ENCODE measurements at regions not wholly inside any gene's neighbourhood (a gene's known extent, or its start where the extent isn't known, plus 50 kb on each side); places are given as distances from the start of the nearest gene placed in this dataset.

DNA sequence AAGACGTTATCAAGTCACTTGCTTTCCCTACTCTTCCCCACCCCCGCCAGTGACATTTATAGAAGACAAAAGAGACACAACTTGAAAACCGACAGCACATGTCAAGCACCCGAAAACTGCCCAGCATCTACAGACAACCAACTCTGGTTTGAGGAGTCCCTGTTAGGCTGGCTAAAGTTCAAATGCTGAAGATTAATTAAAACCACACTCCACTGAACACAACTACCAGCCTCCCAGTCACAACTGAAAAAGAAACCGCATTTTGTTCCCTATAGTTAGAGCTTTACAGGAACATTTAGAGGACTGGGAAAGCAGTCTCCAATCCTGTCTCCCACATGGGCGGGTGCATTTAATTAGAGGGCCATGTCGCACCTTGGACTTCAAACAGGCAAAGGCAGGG is 73.0 kb upstream of the COX10 start:
- Histone ChIP-seq H3K36me3 (no peaks in the 10 kb centered on the region), H3K27me3 (no peaks in the 10 kb centered on the region), H3K9me3 (no peaks in the 10 kb centered on the region), H3K4me1 (no peaks in the 10 kb centered on the region), H3K4me3 (replicated peaks in 1 of 3) (no peak overlapping the region), H3K27ac (no peak overlapping the region)
- TF ChIP-seq, protein P1, sequence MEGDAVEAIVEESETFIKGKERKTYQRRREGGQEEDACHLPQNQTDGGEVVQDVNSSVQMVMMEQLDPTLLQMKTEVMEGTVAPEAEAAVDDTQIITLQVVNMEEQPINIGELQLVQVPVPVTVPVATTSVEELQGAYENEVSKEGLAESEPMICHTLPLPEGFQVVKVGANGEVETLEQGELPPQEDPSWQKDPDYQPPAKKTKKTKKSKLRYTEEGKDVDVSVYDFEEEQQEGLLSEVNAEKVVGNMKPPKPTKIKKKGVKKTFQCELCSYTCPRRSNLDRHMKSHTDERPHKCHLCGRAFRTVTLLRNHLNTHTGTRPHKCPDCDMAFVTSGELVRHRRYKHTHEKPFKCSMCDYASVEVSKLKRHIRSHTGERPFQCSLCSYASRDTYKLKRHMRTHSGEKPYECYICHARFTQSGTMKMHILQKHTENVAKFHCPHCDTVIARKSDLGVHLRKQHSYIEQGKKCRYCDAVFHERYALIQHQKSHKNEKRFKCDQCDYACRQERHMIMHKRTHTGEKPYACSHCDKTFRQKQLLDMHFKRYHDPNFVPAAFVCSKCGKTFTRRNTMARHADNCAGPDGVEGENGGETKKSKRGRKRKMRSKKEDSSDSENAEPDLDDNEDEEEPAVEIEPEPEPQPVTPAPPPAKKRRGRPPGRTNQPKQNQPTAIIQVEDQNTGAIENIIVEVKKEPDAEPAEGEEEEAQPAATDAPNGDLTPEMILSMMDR (IDR thresholded peaks at IDR 0.05): no peak
- no peak for TF ChIP-seq POLR2A (IDR thresholded peaks at IDR 0.05)
- intact Hi-C loops (cut with DNase I): no loop called here
- WGBS, 2 donors: 64 to 65% methylated on average over 7 of the region's 7 CpGs
- DNase-seq: no peak

GRCh38 chr17:13996748-13997147 is 72.6 kb upstream of the COX10 start:
- Histone ChIP-seq H3K27ac (no peak overlapping the region), H3K4me1 (no peaks in the 10 kb centered on the region), H3K27me3 (no peaks in the 10 kb centered on the region), H3K4me3 (replicated peaks in 1 of 3) (no peak overlapping the region), H3K36me3 (no peaks in the 10 kb centered on the region), H3K9me3 (no peaks in the 10 kb centered on the region)
- WGBS, 2 donors: 78 to 83% methylated on average over 3 of the region's 3 CpGs
- no peak for DNase-seq
- TF ChIP-seq POLR2A (IDR thresholded peaks at IDR 0.05): no peak
- TF ChIP-seq, protein P1 (IDR thresholded peaks at IDR 0.05): no peak
- intact Hi-C loops (cut with DNase I): no loop called here

- Histone ChIP-seq H3K9me3 (no peaks in the 10 kb centered on the region), H3K4me1 (no peaks in the 10 kb centered on the region), H3K27ac (no peak overlapping the region), H3K4me3 (replicated peaks in 1 of 3) (no peak overlapping the region), H3K27me3 (no peaks in the 10 kb centered on the region), H3K36me3 (no peaks in the 10 kb centered on the region)
- TF ChIP-seq POLR2A (IDR thresholded peaks at IDR 0.05): no peak
- TF ChIP-seq, protein P1 (IDR thresholded peaks at IDR 0.05): no peak
- DNase-seq: no peak
- intact Hi-C loops (cut with DNase I): no loop called here
- WGBS, 2 donors: 95 to 97% methylated on average over 2 of the region's 2 CpGs
Observed at GRCh38 chr17:14004927-14005620, 64.2 kb upstream of the COX10 start.

DNA sequence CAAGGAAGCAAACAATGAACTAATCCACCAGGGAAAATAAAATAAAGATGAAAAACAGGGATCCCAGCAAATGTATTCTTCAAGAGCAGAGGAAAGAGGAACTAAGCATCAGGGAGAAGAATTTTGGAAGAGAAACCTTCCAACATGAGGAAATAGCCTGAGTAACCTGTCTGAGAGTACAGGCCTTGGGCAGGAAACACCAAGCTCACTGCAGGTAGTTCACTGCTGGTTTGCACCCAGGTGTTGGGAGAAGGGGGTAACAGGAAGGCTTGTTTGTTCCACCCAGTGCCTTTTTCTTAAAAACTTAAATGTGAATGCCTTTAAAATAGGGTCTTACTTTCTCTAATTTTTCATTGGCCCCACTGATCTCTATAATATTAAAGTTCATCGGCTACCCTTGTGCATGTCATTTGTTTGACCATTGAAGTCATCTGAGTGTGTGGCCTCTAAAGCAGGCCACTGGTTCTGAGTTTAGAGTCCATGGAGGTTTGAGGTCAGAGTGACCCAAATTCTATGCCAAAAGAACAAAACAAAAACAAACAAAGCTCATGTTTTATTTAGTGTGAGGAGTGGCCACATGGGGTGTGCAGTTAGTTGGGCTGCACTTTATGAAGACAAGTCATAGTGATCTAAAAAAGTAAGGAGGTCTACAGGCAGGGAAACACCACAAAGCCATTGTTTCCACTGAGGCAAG is 62.9 kb upstream of the COX10 start:
- 97 to 98% methylated on average over 1 of the region's 1 CpG for WGBS, 2 donors
- Histone ChIP-seq H3K27me3 (no peaks in the 10 kb centered on the region), H3K27ac (no peak overlapping the region), H3K9me3 (no peaks in the 10 kb centered on the region), H3K4me1 (no peaks in the 10 kb centered on the region), H3K4me3 (replicated peaks in 1 of 3) (no peak overlapping the region), H3K36me3 (no peaks in the 10 kb centered on the region)
- intact Hi-C loops (cut with DNase I): no loop called here
- TF ChIP-seq POLR2A (IDR thresholded peaks at IDR 0.05): no peak
- TF ChIP-seq, protein P1 (IDR thresholded peaks at IDR 0.05): no peak
- no peak for DNase-seq

DNA sequence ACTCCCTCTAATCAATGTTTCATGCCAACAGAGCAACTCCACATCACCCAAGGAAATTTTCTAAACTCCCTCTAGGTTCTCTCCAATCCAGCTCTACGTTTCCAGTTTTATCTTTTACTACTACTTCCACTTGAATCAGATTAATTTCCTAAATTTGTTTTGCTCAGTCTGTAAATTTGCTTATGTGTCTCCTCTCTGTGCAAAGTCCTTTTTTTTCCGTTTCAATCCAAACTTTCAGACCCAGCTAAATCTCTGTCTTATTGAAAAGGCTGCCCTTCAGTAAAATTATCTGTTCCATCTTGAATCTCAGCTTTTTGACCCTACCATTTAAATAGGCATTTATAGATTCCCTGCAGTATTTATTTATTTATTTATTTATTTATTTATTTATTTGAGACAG is 61.4 kb upstream of the COX10 start:
- H3K4me3 ChIP-seq (replicated peaks in 1 of 3): no peak overlapping the region
- no peaks in the 10 kb centered on the region for H3K4me1 ChIP-seq
- no peaks in the 10 kb centered on the region for H3K9me3 ChIP-seq
- no peak overlapping the region for H3K27ac ChIP-seq
- H3K36me3 ChIP-seq: no peaks in the 10 kb centered on the region
- intact Hi-C loops (cut with DNase I): no loop called here
- no peaks in the 10 kb centered on the region for H3K27me3 ChIP-seq
- no peak for DNase-seq
- 98% methylated on average over 2 of the region's 2 CpGs for WGBS, 2 donors
- TF ChIP-seq, protein P1 (IDR thresholded peaks at IDR 0.05): no peak
- TF ChIP-seq POLR2A (IDR thresholded peaks at IDR 0.05): no peak

Measured in thyroid gland (tissue), 4 donors.